Erythroblast (primary cell): ENCODE measurements at regions not wholly inside any gene's neighbourhood (a gene's known extent, or its start where the extent isn't known, plus 50 kb on each side); places are given as distances from the start of the nearest gene placed in this dataset.

Source experiments
- GATA1 ChIP-seq: IDR thresholded peaks from 2 replicates; pipeline ENCODE4 v1.6.1; 2011; ENCODE audit warnings: low read depth, mild to moderate bottlenecking, control low read depth, low read length, moderate library complexity
- POLR2A ChIP-seq: IDR thresholded peaks from 2 replicates; pipeline ENCODE4 v1.6.1; 2011; ENCODE audit warnings: mild to moderate bottlenecking, low read length

DNA sequence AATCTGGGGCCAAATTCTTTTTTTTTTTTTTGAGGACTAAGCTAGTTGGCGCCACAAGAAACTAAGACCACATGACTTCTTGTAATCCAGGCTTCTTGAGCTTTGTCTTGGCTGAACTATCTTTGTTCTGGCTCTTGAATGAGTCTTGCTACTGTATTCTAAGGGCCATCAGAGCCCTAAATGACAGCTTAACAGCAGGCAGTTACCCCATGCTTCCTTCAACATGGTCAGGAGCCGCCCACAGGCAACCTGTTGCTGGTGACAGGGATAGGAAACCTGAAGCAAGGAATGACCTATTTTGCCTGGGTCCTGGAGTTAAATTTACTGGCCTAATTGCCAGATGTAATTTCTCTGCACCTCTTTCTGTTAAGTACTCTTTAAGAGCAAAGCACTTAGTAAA, 188.2 kb upstream of the PLXNA2 start:
- TF ChIP-seq POLR2A, result no peak
- TF ChIP-seq GATA1, result no peak
